H1 (cell line): ENCODE measurements at regions not wholly inside any gene's neighbourhood (a gene's known extent, or its start where the extent isn't known, plus 50 kb on each side); places are given as distances from the start of the nearest gene placed in this dataset.
A peak's percentile ranks its signal among the peaks of the same experiment; 100 is the strongest.

ENCODE experiments used
- CTCF ChIA-PET: fragments of 300-600 bp; sonication (Branson Sonifier 250); formaldehyde crosslinking; loops from one replicate; lab custom pipeline; 2021; ENCODE audit not compliant: partially characterized antibody; lab: Charles Lee
- POLR2A ChIA-PET: fragments of 300-600 bp; sonication (Branson Sonifier 250); formaldehyde crosslinking; loops from one replicate; lab custom pipeline; 2021; ENCODE audit warnings: inconsistent platforms; ENCODE audit not compliant: partially characterized antibody; lab: Charles Lee
- DNase-seq, 2 experiments: peaks; one replicate each; pipeline versions ENCODE4 v3.0.0 to v3.0.0-alpha.2; 2010 to 2022; ENCODE audit warnings: low spot score in 2 of 2, low read depth in 1 of 2, mixed read lengths in 1 of 2
- FAIRE-seq: peaks from 2 replicates; lab custom pipeline; 2011; peaks lifted over from hg19 to GRCh38; lab: Jason Lieb, UNC
- H2AFZ ChIP-seq: 2 replicates; pipeline ENCODE4 v1.8.1; 2012; ENCODE audit warnings: low read length, inconsistent platforms
- H2AK5ac ChIP-seq: 2 replicates; pipeline ENCODE4 v1.6.1; 2013; ENCODE audit warnings: low read depth, low read length
- H2BK120ac ChIP-seq: replicated peaks from 2 replicates; pipeline ENCODE3; 2013; ENCODE audit warnings: low read depth, low read length, inconsistent platforms
- H2BK12ac ChIP-seq: 2 replicates; pipeline ENCODE4 v1.6.1; 2013; ENCODE audit warnings: low read depth, low read length
- H2BK15ac ChIP-seq: 2 replicates; pipeline ENCODE4 v1.6.1; 2013; ENCODE audit warnings: low read length
- H2BK20ac ChIP-seq: 2 replicates; pipeline ENCODE4 v1.6.1; 2013; ENCODE audit warnings: low read length
- H2BK5ac ChIP-seq: 2 replicates; pipeline ENCODE4 v1.6.1; 2013; ENCODE audit warnings: low read depth, low read length
- H3K14ac ChIP-seq: 2 replicates; pipeline ENCODE4 v1.6.1; 2013; ENCODE audit warnings: inconsistent platforms; ENCODE audit not compliant: insufficient read length
- H3K18ac ChIP-seq: 2 replicates; pipeline ENCODE4 v1.6.1; 2013; ENCODE audit warnings: low read length; ENCODE audit errors: extremely low read depth
- H3K23ac ChIP-seq: 2 replicates; pipeline ENCODE4 v1.6.1; 2013; ENCODE audit warnings: inconsistent platforms; ENCODE audit not compliant: insufficient read length
- H3K23me2 ChIP-seq: 2 replicates; pipeline ENCODE4 v1.6.1; 2013; ENCODE audit warnings: low read depth, low read length
- H3K27ac ChIP-seq: 2 replicates; pipeline ENCODE4 v1.6.1; 2011; ENCODE audit warnings: low read depth, low read length, inconsistent platforms
- H3K27me3 ChIP-seq, 4 experiments: replicated peaks in 1 of 4; 1 replicate in 1 of 4; 2 replicates in 3 of 4; pipeline versions ENCODE4 v1.6.1 to v1.8.1; 2011 to 2013; ENCODE audit warnings: low read length in 3 of 4, mild to moderate bottlenecking in 3 of 4, inconsistent platforms in 2 of 4, mixed read lengths in 2 of 4, moderate library complexity in 1 of 4; ENCODE audit not compliant: control insufficient read depth in 3 of 4, insufficient read depth in 3 of 4; ENCODE audit errors: extremely low read depth in 1 of 4
- H3K36me3 ChIP-seq, 4 experiments: 2 replicates each; pipeline versions ENCODE4 v1.6.1 to v1.8.1; 2011 to 2013; ENCODE audit warnings: mild to moderate bottlenecking in 4 of 4, low read length in 3 of 4, moderate library complexity in 2 of 4, control low read depth in 1 of 4, inconsistent platforms in 1 of 4; ENCODE audit not compliant: insufficient read depth in 4 of 4, control insufficient read depth in 2 of 4
- H3K4ac ChIP-seq: replicated peaks from 2 replicates; pipeline ENCODE3; 2013; ENCODE audit warnings: low read length, low read depth, mixed read lengths, inconsistent platforms; ENCODE audit not compliant: insufficient read length
- H3K4me1 ChIP-seq, 4 experiments: replicated peaks in 1 of 4; 1 replicate in 1 of 4; 2 replicates in 3 of 4; pipeline versions ENCODE4 v1.6.1 to v1.8.1; 2011 to 2013; ENCODE audit warnings: low read length in 3 of 4, inconsistent platforms in 2 of 4, mixed read lengths in 1 of 4; ENCODE audit not compliant: insufficient read depth in 4 of 4, control insufficient read depth in 3 of 4
- H3K4me2 ChIP-seq, 2 experiments: 2 replicates each; pipeline versions ENCODE4 v1.6.1 to v1.8.1; 2011 to 2013; ENCODE audit warnings: low read depth in 2 of 2, low read length in 2 of 2, control low read depth in 1 of 2, inconsistent platforms in 1 of 2, mild to moderate bottlenecking in 1 of 2; ENCODE audit not compliant: insufficient read depth in 1 of 2
- H3K4me3 ChIP-seq, 4 experiments: fragments of 200-600, 300-600 bp in 1 of 4; sonication (generic), shearing (Covaris generic), sonication (Bioruptor Twin) in 1 of 4; 2 replicates each; pipeline versions ENCODE4 v1.5.1 to v1.8.1; 2011 to 2016; ENCODE audit warnings: low read length in 4 of 4, low read depth in 3 of 4, control low read depth in 2 of 4, inconsistent platforms in 2 of 4, mild to moderate bottlenecking in 2 of 4, mixed read lengths in 1 of 4, moderate library complexity in 1 of 4; ENCODE audit not compliant: insufficient read depth in 2 of 4; ENCODE audit errors: extremely low read depth in 1 of 4
- H3K56ac ChIP-seq: replicated peaks from 2 replicates; pipeline ENCODE3; 2013; ENCODE audit warnings: low read depth, mild to moderate bottlenecking, mixed read lengths, low read length, inconsistent platforms; ENCODE audit not compliant: insufficient read length
- H3K79me1 ChIP-seq: 2 replicates; pipeline ENCODE4 v1.6.1; 2013; ENCODE audit warnings: low read depth, low read length, control low read depth
- H3K79me2 ChIP-seq, 2 experiments: 2 replicates each; pipeline versions ENCODE4 v1.6.1 to v1.8.1; 2012 to 2013; ENCODE audit warnings: low read length in 2 of 2, mild to moderate bottlenecking in 2 of 2, inconsistent platforms in 1 of 2; ENCODE audit not compliant: insufficient read depth in 2 of 2, control insufficient read depth in 1 of 2
- H3K9ac ChIP-seq, 4 experiments: replicated peaks in 1 of 4; 1 replicate in 1 of 4; 2 replicates in 3 of 4; pipeline versions ENCODE4 v1.6.1 to v1.8.1; 2011 to 2013; ENCODE audit warnings: low read depth in 3 of 4, low read length in 3 of 4, control low read depth in 2 of 4, mild to moderate bottlenecking in 2 of 4, moderate library complexity in 2 of 4, inconsistent platforms in 1 of 4; ENCODE audit errors: extremely low read depth in 1 of 4
- H3K9me3 ChIP-seq, 2 experiments: 2 replicates each; pipeline versions ENCODE4 v1.6.1 to v1.8.1; 2012 to 2013; ENCODE audit warnings: mild to moderate bottlenecking in 2 of 2, moderate library complexity in 2 of 2, control low read depth in 1 of 2, inconsistent platforms in 1 of 2, low read depth in 1 of 2, low read length in 1 of 2, mixed read lengths in 1 of 2; ENCODE audit not compliant: insufficient read depth in 2 of 2
- H4K20me1 ChIP-seq, 2 experiments: replicated peaks in 1 of 2; 2 replicates each; pipeline versions ENCODE3 to v1.8.1; 2011 to 2013; ENCODE audit warnings: inconsistent platforms in 2 of 2, low read length in 2 of 2, mild to moderate bottlenecking in 1 of 2; ENCODE audit not compliant: insufficient read depth in 2 of 2, control insufficient read depth in 1 of 2
- H4K5ac ChIP-seq: 2 replicates; pipeline ENCODE4 v1.6.1; 2013; ENCODE audit warnings: low read length, low read depth, mixed read lengths, inconsistent platforms; ENCODE audit not compliant: insufficient read length
- H4K8ac ChIP-seq: 2 replicates; pipeline ENCODE4 v1.8.0; 2013; ENCODE audit warnings: mild to moderate bottlenecking, moderate library complexity, low read length, inconsistent platforms; ENCODE audit not compliant: insufficient read depth; ENCODE audit errors: extremely low read depth
- H4K91ac ChIP-seq: replicated peaks from 2 replicates; pipeline ENCODE3; 2013; ENCODE audit warnings: low read length, mixed read lengths, inconsistent platforms; ENCODE audit not compliant: insufficient read length
- ASH2L ChIP-seq: fragments of 200-600, 300-600 bp; sonication (generic); IDR thresholded peaks from one replicate; pipeline ENCODE4 v1.7.1; 2017; ENCODE audit warnings: low read length
- BCL11A ChIP-seq, 2 experiments: IDR thresholded peaks; one replicate each; pipeline ENCODE4 v1.6.1; 2011; ENCODE audit warnings: low read depth in 2 of 2, low read length in 2 of 2, mild to moderate bottlenecking in 2 of 2
- GABPA ChIP-seq: IDR thresholded peaks from 2 replicates; pipeline ENCODE4 v1.6.1; 2011; ENCODE audit warnings: mild to moderate bottlenecking, low read length, moderate library complexity, borderline replicate concordance; ENCODE audit not compliant: insufficient read depth
- GTF2F1 ChIP-seq: IDR thresholded peaks from 2 replicates; pipeline ENCODE4 v1.6.1; 2012; ENCODE audit warnings: low read depth, low read length, improper control_type of control experiment, borderline replicate concordance
- JUN ChIP-seq: IDR thresholded peaks from 2 replicates; pipeline ENCODE4 v1.6.1; 2011; ENCODE audit warnings: low read depth, mild to moderate bottlenecking, improper control_type of control experiment, low read length
- JUND ChIP-seq: IDR thresholded peaks from 2 replicates; pipeline ENCODE4 v1.6.1; 2011; ENCODE audit warnings: mild to moderate bottlenecking, improper control_type of control experiment, low read length
- RFX5 ChIP-seq: IDR thresholded peaks from 2 replicates; pipeline ENCODE4 v1.6.1; 2011; ENCODE audit warnings: low read depth, low read length, improper control_type of control experiment, borderline replicate concordance
- SIRT6 ChIP-seq: IDR thresholded peaks from one replicate; pipeline ENCODE4 v1.7.1; 2012; ENCODE audit warnings: low read length, inconsistent platforms
- SIX5 ChIP-seq: IDR thresholded peaks from 2 replicates; pipeline ENCODE4 v1.6.1; 2011; ENCODE audit warnings: mild to moderate bottlenecking, low read depth, low read length
- SP1 ChIP-seq: IDR thresholded peaks from 2 replicates; pipeline ENCODE4 v1.6.1; 2011; ENCODE audit warnings: low read depth, low read length
- SUZ12 ChIP-seq: fragments of 200-600 bp; sonication (generic); IDR thresholded peaks from 2 replicates; pipeline ENCODE4 v1.6.1; 2012; ENCODE audit warnings: mild to moderate bottlenecking, inconsistent platforms, low read length, moderate library complexity, mixed read lengths
- ZNF274 ChIP-seq: IDR thresholded peaks from 2 replicates; pipeline ENCODE4 v1.7.0; 2012; ENCODE audit warnings: low read length, borderline replicate concordance; ENCODE audit errors: extremely low read depth
- WGBS, 2 experiments: shearing (Covaris generic) in 1 of 2; methylation state at CpG; one replicate each; pipeline versions ENCODE4 v1.1.6 to v1.1.7; 2013 to 2015; ENCODE audit warnings: low lambda C conversion rate in 2 of 2, mixed read lengths in 2 of 2, inconsistent platforms in 1 of 2, low coverage in 1 of 2, missing lambda C conversion rate in 1 of 2; ENCODE audit not compliant: insufficient replicate concordance in 2 of 2, insufficient coverage in 1 of 2, insufficient read length in 1 of 2; ENCODE audit errors: extremely low coverage in 1 of 2, missing lambda C conversion rate in 1 of 2; 5-methylcytosine and 5-hydroxymethylcytosine counted together
- TF ChIP-seq, protein P1 (sequence below): IDR thresholded peaks from 2 replicates; pipeline ENCODE4 v1.6.1; 2012; ENCODE audit warnings: inconsistent platforms
- TF ChIP-seq, protein P2 (sequence below): IDR thresholded peaks from 2 replicates; pipeline ENCODE4 v1.6.1; 2011; ENCODE audit warnings: low read depth, mild to moderate bottlenecking, low read length; ENCODE audit not compliant: insufficient read depth

DNA sequence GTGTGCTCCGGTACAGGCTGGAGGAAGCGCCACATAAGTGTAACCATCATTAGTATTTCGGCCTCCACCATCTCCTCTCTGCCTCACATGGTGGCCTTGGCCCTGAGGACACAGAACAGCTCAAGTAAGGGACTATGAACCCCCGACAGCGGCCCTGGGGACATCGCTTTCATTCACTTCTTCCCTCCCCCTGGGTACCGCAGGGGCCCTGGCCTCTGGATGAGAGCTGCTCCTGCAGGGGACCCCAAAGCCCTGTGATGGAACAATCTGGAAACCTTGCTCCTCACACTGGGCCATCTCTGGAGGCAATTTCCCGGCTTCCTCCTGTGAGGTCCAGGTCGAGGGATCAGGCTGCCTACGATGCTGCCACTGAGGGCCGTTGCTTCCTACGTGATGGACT is 565.5 kb downstream of the BRD1 start:
- FAIRE-seq, result no peak
- TF ChIP-seq GABPA (no peak), GTF2F1 (no peak), BCL11A (IDR thresholded peaks at IDR 0.05; ENCODE audit: low read depth in 2 of 2, low read length in 2 of 2) (no peak), ASH2L (no peak), RFX5 (no peak), SUZ12 (no peak), JUN (no peak), ZNF274 (no peak), SIX5 (no peak), SP1 (no peak), JUND (no peak), SIRT6 (no peak)
- TF ChIP-seq, protein P1, sequence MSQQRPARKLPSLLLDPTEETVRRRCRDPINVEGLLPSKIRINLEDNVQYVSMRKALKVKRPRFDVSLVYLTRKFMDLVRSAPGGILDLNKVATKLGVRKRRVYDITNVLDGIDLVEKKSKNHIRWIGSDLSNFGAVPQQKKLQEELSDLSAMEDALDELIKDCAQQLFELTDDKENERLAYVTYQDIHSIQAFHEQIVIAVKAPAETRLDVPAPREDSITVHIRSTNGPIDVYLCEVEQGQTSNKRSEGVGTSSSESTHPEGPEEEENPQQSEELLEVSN, result no peak
- TF ChIP-seq, protein P2, sequence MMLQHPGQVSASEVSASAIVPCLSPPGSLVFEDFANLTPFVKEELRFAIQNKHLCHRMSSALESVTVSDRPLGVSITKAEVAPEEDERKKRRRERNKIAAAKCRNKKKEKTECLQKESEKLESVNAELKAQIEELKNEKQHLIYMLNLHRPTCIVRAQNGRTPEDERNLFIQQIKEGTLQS, result no peak

More for the DNA sequence above, 565.5 kb downstream of the BRD1 start:
- H3K27me3 ChIP-seq, result no peaks in the 10 kb centered on the region
- no peak overlapping the region for H2AFZ ChIP-seq
- no peaks in the 10 kb centered on the region for H3K36me3 ChIP-seq
- no peaks in the 10 kb centered on the region for H4K20me1 ChIP-seq
- no peak overlapping the region for H3K14ac ChIP-seq
- H3K79me2 ChIP-seq, result no peaks in the 10 kb centered on the region
- H3K79me1 ChIP-seq, result no peaks in the 10 kb centered on the region
- H3K4me1 ChIP-seq, result peaks cover 0 to 9% (median 8%) of the 10 kb centered on the region in 4 experiments; a peak in 5 of 7 replicates
- H4K91ac ChIP-seq, result no peak overlapping the region
- H3K27ac ChIP-seq, result no peak overlapping the region
- no peaks in the 10 kb centered on the region for H3K9me3 ChIP-seq
- peaks cover 6% of the 10 kb centered on the region; the same call in 1 of the 2 replicates for H3K23me2 ChIP-seq
- H4K5ac ChIP-seq, result no peak overlapping the region
- ChIA-PET CTCF (interaction anchor here (1.0 to 1.1 kb wide), 2 partner anchors 216 to 368 kb away, joined by 3 read pairs; no protein-coding TSS in a partner anchor), POLR2A (interaction anchor here (0.7 kb wide), 1 partner anchor 211 kb away, joined by 4 read pairs; no protein-coding TSS in a partner anchor)
- H3K18ac ChIP-seq, result peak overlapping the region; percentile 19; the same call in 1 of the 2 replicates
- H2BK5ac ChIP-seq, result no peak overlapping the region
- H2BK15ac ChIP-seq, result no peak overlapping the region
- no peak overlapping the region for H3K4me2 ChIP-seq
- no peak overlapping the region for H2BK20ac ChIP-seq
- H2BK120ac ChIP-seq, result no peak overlapping the region
- no peak overlapping the region for H2AK5ac ChIP-seq
- no peak overlapping the region for H4K8ac ChIP-seq
- no peak overlapping the region for H3K9ac ChIP-seq
- no peak overlapping the region for H3K23ac ChIP-seq
- WGBS, 2 experiments, result 96% methylated on average over 12 of the region's 12 CpGs; no CpG with 5 or more reads in 1 of the 2 experiments
- H3K4ac ChIP-seq, result no peak overlapping the region
- DNase-seq, result no peak
- H2BK12ac ChIP-seq, result 0 out of 2 replicates have a peak overlapping the region, but pooled peaks have one; percentile 50
- H3K56ac ChIP-seq, result no peak overlapping the region
- no peak overlapping the region for H3K4me3 ChIP-seq
